Effector memory CD4-positive, alpha-beta T cell (primary cell): ENCODE measurements at regions not wholly inside any gene's neighbourhood (a gene's known extent, or its start where the extent isn't known, plus 50 kb on each side); places are given as distances from the start of the nearest gene placed in this dataset.

Experiments
- DNase-seq, 3 donors: peaks; one replicate each; pipeline ENCODE4 v3.0.0-alpha.2; 2020
- H3K27ac ChIP-seq: 2 replicates; pipeline ENCODE4 v1.7.0; 2013; ENCODE audit warnings: mild to moderate bottlenecking, low read length, moderate library complexity; ENCODE audit not compliant: insufficient read depth, poor library complexity, severe bottlenecking
- H3K27me3 ChIP-seq: replicated peaks from 2 replicates; pipeline ENCODE4 v1.7.0; 2013; ENCODE audit warnings: mild to moderate bottlenecking, low read length; ENCODE audit not compliant: insufficient read depth, control insufficient read depth, poor library complexity, severe bottlenecking
- H3K36me3 ChIP-seq: 2 replicates; pipeline ENCODE4 v1.7.0; 2013; ENCODE audit warnings: mild to moderate bottlenecking, low read length, moderate library complexity; ENCODE audit not compliant: control insufficient read depth, insufficient read depth
- H3K4me1 ChIP-seq: 2 replicates; pipeline ENCODE4 v1.7.0; 2013; ENCODE audit warnings: low read length, mild to moderate bottlenecking; ENCODE audit not compliant: control insufficient read depth, insufficient read depth, poor library complexity, severe bottlenecking
- H3K4me3 ChIP-seq: 2 replicates; pipeline ENCODE4 v1.7.0; 2013; ENCODE audit warnings: low read length, low read depth, mild to moderate bottlenecking; ENCODE audit not compliant: insufficient read depth, poor library complexity, severe bottlenecking
- H3K9me3 ChIP-seq: 2 replicates; pipeline ENCODE4 v1.7.0; 2013; ENCODE audit warnings: mild to moderate bottlenecking, low read length, moderate library complexity; ENCODE audit not compliant: control insufficient read depth

- no peak overlapping the region for H3K27ac ChIP-seq
- H3K4me1 ChIP-seq = peaks cover 10% of the 10 kb centered on the region
- H3K27me3 ChIP-seq = no peaks in the 10 kb centered on the region
- H3K36me3 ChIP-seq = no peaks in the 10 kb centered on the region
- H3K9me3 ChIP-seq = no peaks in the 10 kb centered on the region
- DNase-seq = no peak
- no peak overlapping the region for H3K4me3 ChIP-seq
These were observed 106.0 kb upstream of the LRIG1 start for GRCh38 chr3:66606868-66607267.

- H3K27me3 ChIP-seq = no peaks in the 10 kb centered on the region
- no peaks in the 10 kb centered on the region for H3K36me3 ChIP-seq
- no peaks in the 10 kb centered on the region for H3K4me1 ChIP-seq
- H3K27ac ChIP-seq = no peak overlapping the region
- H3K4me3 ChIP-seq = no peak overlapping the region
- H3K9me3 ChIP-seq = no peaks in the 10 kb centered on the region
- DNase-seq = no peak
These were observed 109.1 kb upstream of the LRIG1 start for GRCh38 chr3:66609660-66610561.

GRCh38 chr3:66610562-66610909 lies 109.7 kb upstream of the LRIG1 start:
- Histone ChIP-seq H3K27me3 (no peaks in the 10 kb centered on the region), H3K4me3 (no peak overlapping the region), H3K36me3 (no peaks in the 10 kb centered on the region), H3K9me3 (no peaks in the 10 kb centered on the region), H3K4me1 (peaks cover 2% of the 10 kb centered on the region), H3K27ac (no peak overlapping the region)
- DNase-seq = no peak

GRCh38 chr3:66615643-66616301 lies 115.0 kb upstream of the LRIG1 start:
- Histone ChIP-seq H3K9me3 (no peaks in the 10 kb centered on the region), H3K27ac (no peak overlapping the region), H3K27me3 (no peaks in the 10 kb centered on the region), H3K4me1 (peaks cover 5% of the 10 kb centered on the region), H3K36me3 (no peaks in the 10 kb centered on the region), H3K4me3 (no peak overlapping the region)
- no peak for DNase-seq

DNA sequence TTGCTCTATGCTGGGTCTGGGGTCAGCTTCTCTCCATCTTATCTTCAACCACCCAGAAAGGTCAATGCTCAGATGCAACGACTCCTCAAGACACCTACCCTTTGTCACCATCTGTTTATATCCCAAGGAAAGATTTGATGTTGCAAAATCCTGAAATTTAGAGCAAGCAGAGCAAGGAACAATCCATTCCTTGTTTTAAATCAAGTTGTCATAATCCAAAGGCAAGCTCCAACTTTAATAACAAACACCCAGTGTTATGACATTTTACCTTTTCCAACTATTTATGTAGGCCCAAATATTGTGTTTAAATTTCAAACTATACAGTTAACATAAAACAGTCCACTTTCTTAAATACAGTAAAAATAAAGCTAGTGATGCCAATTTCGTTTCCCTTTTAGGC lies 116.5 kb upstream of the LRIG1 start:
- Histone ChIP-seq H3K36me3 (no peaks in the 10 kb centered on the region), H3K27me3 (no peaks in the 10 kb centered on the region), H3K4me1 (peaks cover 5% of the 10 kb centered on the region), H3K4me3 (no peak overlapping the region), H3K27ac (no peak overlapping the region), H3K9me3 (no peaks in the 10 kb centered on the region)
- DNase-seq = no peak

DNA sequence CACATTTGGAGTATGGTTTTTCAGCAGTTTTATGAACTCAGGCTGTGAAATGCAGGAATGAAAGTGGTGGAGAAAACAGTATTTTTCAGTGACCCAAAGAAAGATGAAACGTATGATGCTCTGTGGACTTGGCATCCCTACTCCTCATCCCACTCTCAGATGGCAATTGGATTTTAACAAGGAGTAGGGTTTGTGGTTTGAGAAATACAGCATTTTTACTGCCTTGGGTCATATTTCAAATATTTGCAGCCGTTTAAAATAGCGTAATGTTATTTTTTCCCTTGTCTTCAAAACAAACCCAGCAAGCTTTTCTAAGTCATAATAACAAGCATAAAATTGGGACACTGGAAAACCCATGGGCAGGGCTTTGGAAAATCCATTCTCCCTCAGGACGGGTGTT lies 117.2 kb upstream of the LRIG1 start:
- Histone ChIP-seq H3K9me3 (no peaks in the 10 kb centered on the region), H3K36me3 (no peaks in the 10 kb centered on the region), H3K27ac (no peak overlapping the region), H3K4me3 (no peak overlapping the region), H3K27me3 (no peaks in the 10 kb centered on the region), H3K4me1 (peaks cover 5% of the 10 kb centered on the region)
- no peak for DNase-seq

DNA sequence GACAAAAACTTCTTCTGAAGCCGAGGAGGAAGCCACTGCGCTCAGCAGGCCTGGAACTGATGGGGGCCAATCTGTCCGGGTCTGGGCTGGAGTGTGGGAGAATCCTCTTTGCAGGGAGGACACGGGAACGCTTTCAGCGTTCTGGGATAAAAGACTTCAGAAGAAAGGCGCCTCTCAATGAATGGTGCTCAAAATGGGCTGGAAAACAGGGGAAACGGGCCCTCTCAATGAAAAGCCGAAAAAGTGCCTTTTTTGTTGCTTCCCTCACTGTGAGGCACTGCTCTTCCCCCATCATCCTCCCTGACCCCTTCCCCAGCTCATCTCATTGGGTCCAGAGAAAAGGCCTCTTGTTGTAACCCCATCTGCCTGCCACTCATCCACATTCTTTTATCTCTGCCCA lies 119.5 kb upstream of the LRIG1 start:
- peaks cover 5% of the 10 kb centered on the region for H3K4me1 ChIP-seq
- no peak overlapping the region for H3K27ac ChIP-seq
- H3K27me3 ChIP-seq = no peaks in the 10 kb centered on the region
- no peak overlapping the region for H3K4me3 ChIP-seq
- DNase-seq = no peak
- no peaks in the 10 kb centered on the region for H3K36me3 ChIP-seq
- H3K9me3 ChIP-seq = no peaks in the 10 kb centered on the region

DNA sequence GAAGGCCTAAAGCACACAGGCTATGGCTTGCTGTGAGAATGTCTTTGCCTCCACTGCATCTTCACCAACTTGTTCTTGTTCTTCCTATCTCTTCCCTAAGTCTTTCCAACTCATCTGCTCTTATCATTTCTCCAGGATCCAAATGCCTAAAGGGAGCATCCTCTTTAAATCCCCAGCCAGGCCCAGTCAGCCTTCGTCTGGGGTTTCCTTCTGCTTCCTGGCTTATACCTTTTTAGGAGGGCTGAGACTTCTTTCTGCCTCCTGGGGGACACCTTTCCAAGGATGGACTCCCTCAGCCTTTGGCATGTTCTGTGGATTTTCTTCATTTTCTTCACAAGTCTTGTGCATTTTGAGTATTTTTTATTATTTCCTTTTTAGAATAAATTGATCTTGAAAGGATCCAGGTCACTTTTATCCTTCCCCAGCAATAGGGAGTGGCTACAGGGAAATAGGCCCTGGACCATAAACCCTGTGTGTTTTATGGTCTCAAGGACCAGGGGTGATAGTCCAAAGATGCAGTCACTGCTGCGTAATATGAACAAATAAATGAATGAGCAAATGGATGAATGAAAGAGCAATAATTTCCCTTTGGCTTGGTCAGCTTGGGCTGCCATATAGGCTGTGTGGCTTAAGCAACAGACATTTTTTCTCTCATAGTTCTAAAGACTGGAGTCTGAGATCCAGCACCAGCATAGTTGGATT lies 122.1 kb upstream of the LRIG1 start:
- no peak for DNase-seq
- Histone ChIP-seq H3K27ac (no peak overlapping the region), H3K36me3 (no peaks in the 10 kb centered on the region), H3K27me3 (no peaks in the 10 kb centered on the region), H3K9me3 (no peaks in the 10 kb centered on the region), H3K4me3 (no peak overlapping the region), H3K4me1 (no peaks in the 10 kb centered on the region)

DNA sequence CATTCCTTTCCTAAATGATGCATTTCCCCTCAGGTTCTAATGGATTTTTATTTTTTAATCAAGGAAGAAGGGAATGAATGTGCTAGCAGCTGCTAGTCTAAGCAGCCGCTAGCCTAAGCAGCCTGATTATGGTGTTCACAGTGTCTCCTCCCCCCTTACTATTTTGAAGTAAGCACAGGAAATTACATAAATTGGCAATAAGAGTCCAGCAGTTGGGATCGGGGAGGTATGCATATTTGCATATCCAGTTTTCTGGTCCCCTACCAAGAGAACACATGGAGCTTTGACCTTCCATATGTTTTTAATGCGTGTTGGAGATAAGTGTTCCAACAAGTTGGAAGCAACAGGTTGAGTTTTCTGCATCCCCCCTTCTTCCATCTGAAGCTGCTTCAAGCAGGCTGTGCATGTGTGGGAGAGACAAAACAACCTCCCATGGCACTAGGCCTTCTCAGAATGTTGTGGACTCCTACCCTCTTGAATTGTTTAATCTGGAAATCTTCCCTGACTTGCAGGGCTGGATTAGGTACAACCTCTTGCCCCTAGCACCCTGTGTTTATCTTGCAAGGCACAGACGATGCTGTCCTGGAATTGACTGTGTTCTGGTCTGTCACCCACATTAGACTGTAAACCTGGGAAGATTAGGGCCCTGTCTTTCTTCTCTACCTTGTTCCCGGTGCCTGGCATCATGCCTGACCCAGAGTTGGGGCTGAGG lies 124.8 kb upstream of the LRIG1 start:
- no peak overlapping the region for H3K4me3 ChIP-seq
- no peaks in the 10 kb centered on the region for H3K27me3 ChIP-seq
- DNase-seq = no peak
- no peaks in the 10 kb centered on the region for H3K36me3 ChIP-seq
- H3K27ac ChIP-seq = no peak overlapping the region
- no peaks in the 10 kb centered on the region for H3K4me1 ChIP-seq
- H3K9me3 ChIP-seq = no peaks in the 10 kb centered on the region
